Right ventricle myocardium superior (tissue), 1 donor: ENCODE measurements at regions not wholly inside any gene's neighbourhood (a gene's known extent, or its start where the extent isn't known, plus 50 kb on each side); places are given as distances from the start of the nearest gene placed in this dataset.

Experiments used
- ATAC-seq: fragments of 200-7000 bp; cut with Tn5 transposase; one replicate; pipeline ENCODE4 v1.9.1; 2020; ENCODE audit warnings: mild to moderate bottlenecking; ENCODE audit not compliant: poor library complexity
- DNase-seq: peaks from one replicate; pipeline ENCODE4 v3.0.0-alpha.2; 2020
- intact Hi-C: fragments of 100-400 bp; cut with DNase I; formaldehyde crosslinking; loops from one replicate; pipeline ENCODE4 v1.11.2; 2022
- donor health status: DM: no; HTN: yes; CAD: no; lungs with severe emphysema.

DNA sequence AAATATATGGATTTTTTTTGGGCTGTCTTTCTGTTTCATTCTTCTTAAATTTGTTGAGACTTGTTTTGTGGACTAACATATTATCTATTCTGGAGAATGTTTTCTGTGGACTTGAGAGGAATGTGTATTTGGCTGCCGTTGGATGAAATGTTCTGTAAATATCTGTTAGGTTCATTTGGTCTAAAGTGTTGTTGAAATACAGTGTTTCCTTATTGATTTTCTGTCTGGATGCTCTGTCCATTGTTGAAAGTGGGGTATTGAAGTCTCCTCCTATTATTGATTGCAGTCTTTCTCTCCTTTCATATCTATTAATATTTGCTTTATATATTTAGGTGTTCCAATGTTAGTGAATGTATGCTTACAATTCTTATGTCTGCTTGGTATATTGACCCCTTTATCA is 431.8 kb downstream of the RAPGEF2 start:
- no peak for ATAC-seq

DNA sequence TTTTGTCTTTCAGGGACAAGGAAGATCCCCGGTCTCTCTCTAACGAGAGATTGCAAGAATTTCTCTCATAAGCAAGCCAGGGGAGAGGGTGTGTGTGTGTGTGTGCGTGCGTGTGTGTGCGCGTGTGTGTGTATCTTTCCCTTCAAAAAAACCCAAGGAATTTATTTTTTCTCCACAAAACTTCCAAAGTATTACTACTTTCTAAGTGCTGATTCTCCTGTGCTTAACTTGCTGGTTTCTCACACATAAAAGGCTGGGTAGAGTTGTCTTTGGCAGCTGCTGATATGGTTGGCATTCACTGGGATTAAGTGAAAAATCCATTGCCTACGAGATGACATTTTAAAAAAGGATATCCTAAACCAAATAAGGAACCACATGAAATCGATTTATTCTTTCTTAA is 435.7 kb downstream of the RAPGEF2 start:
- intact Hi-C loops, result no loop called here
- DNase-seq (no peak), ATAC-seq (no peak)

More for the DNA sequence above, 431.8 kb downstream of the RAPGEF2 start:
- DNase-seq, result no peak
- intact Hi-C loops, result no loop called here

GRCh38 chr4:159540038-159540437 is 437.2 kb downstream of the RAPGEF2 start:
- intact Hi-C loops, result no loop called here
- ATAC-seq (no peak), DNase-seq (no peak)

DNA sequence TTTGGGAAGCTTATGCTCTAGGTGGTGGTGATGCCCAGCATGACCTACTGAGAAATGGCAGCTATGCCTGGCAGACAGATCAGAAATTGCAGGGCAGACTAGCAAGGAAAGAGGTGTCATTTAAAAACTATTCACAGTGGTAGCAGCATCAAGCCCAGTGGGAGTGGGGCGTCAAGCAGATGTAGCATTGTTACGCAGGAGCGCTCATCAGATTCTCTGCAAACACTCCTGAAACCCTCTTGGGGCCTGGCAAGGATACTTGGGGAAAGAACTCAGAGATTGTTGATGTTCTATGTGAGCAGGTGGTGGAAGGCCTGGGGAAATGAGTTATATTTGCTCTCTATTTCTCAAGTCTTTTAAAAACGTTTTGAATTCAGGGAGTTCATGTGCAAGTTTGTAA is 437.6 kb downstream of the RAPGEF2 start:
- no peak for ATAC-seq
- no peak for DNase-seq
- intact Hi-C loops, result no loop called here

DNA sequence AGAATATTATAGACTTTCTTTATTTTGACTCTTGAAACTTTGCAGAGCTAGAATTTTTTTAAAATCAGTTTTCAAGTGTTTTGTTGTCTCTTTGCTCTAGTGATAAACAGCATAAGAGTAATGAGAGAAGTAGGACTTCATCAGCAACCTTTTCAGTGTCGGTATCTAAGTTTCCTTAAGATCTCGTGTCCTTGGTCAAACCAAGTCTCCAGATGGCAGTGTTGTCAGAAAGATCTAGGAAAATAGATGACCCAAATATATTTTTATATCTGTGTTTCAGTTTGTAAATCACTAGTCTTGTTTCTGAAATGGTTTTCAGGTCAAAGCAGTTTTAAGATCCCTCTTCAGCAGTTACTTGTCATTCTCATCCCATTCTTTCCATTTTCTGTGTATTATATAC is 438.3 kb downstream of the RAPGEF2 start:
- intact Hi-C loops, result no loop called here
- ATAC-seq (no peak), DNase-seq (no peak)

- ATAC-seq (no peak), DNase-seq (no peak)
- intact Hi-C loops, result no loop called here
These were observed 439.4 kb downstream of the RAPGEF2 start for GRCh38 chr4:159542296-159542695.

GRCh38 chr4:159543831-159544230 is 441.0 kb downstream of the RAPGEF2 start:
- no peak for DNase-seq
- intact Hi-C loops, result no loop called here
- no peak for ATAC-seq

- intact Hi-C loops, result no loop called here
- no peak for ATAC-seq
- no peak for DNase-seq
These were observed 442.7 kb downstream of the RAPGEF2 start for GRCh38 chr4:159545556-159545955.

- intact Hi-C loops, result no loop called here
- DNase-seq, result no peak
- no peak for ATAC-seq
These were observed 444.9 kb downstream of the RAPGEF2 start for GRCh38 chr4:159547645-159548308.

- DNase-seq (no peak), ATAC-seq (no peak)
- intact Hi-C loops, result no loop called here
These were observed 446.2 kb downstream of the RAPGEF2 start for GRCh38 chr4:159549098-159549518.

GRCh38 chr4:159551281-159551680 is 448.4 kb downstream of the RAPGEF2 start:
- DNase-seq (no peak), ATAC-seq (no peak)
- intact Hi-C loops, result no loop called here

GRCh38 chr4:159552979-159553768 is 450.3 kb downstream of the RAPGEF2 start:
- intact Hi-C loops, result no loop called here
- ATAC-seq (no peak), DNase-seq (no peak)

- intact Hi-C loops, result no loop called here
- no peak for ATAC-seq
- DNase-seq, result no peak
These were observed 453.0 kb downstream of the RAPGEF2 start for GRCh38 chr4:159555873-159556272.

GRCh38 chr4:159562366-159562765 is 459.5 kb downstream of the RAPGEF2 start:
- ATAC-seq (no peak), DNase-seq (no peak)
- intact Hi-C loops, result no loop called here

- DNase-seq, result no peak
- ATAC-seq, result no peak
- intact Hi-C loops, result no loop called here
These were observed 460.4 kb downstream of the RAPGEF2 start for GRCh38 chr4:159563257-159563656.

DNA sequence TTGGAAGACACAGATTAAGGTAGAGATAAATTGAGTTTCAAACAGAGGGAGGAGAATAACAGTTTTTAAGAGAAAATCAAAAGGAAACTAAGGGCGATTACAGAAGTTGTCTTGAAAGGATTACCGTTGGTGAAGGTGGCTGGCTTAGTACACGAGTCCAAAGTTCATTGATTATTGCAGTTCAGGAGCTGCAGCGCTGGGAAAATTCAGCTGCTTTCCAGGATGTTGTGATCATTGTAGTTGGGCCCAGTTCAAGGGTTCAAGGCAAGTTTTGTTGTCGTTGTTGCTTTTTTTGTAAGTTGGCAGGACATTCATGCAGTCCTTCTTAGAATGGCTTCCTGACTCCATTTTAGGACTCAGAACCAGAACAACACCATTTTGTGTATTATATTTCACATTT is 461.7 kb downstream of the RAPGEF2 start:
- DNase-seq (no peak), ATAC-seq (no peak)
- intact Hi-C loops, result no loop called here

GRCh38 chr4:159566786-159567185 is 463.9 kb downstream of the RAPGEF2 start:
- intact Hi-C loops, result no loop called here
- DNase-seq (no peak), ATAC-seq (no peak)

DNA sequence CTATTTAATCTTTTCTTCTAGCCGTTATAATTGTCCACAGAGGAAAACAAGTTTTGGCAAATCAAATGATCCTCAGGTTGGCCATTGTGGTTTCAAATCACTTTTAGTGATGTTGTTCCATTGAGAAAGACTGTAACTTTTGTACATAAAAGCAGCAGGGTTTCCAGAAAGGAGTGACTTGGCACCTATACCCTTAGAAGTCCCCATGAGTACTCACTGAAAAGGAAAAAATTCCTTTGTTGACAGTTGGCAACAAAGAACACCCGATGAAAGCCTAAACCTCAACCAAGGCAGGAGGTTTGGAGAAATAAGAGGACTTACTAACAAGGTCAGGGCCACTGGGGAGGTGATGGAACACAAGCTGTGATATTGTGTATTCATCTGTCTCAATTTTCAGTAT is 474.4 kb downstream of the RAPGEF2 start:
- DNase-seq, result no peak
- no peak for ATAC-seq
- intact Hi-C loops, result no loop called here

DNA sequence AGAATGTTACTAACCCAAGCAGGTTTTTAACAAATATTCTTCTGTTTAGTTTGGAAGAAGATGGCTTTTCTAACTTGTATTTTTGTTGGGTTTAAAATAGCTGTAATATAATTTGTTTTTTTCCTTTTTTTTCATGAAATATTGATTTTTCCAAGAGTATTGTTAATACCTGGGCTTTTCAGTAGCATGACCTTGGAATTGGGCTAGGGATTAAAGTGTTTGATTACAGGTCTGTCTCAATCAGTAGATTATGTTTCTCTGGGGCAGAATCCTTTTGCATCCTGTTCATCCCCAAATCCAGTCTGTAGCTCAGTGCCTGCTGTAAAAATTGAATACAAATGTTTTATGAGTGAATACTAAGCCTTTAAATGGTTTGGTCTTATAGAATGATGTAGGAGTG is 479.8 kb downstream of the RAPGEF2 start:
- intact Hi-C loops, result no loop called here
- DNase-seq, result no peak

GRCh38 chr4:159592898-159593556 is 490.1 kb downstream of the RAPGEF2 start:
- ATAC-seq, result no peak
- intact Hi-C loops, result no loop called here
- no peak for DNase-seq

More for the DNA sequence above, 479.8 kb downstream of the RAPGEF2 start:
- ATAC-seq, result no peak
